PC-3 (cell line): ENCODE measurements at regions not wholly inside any gene's neighbourhood (a gene's known extent, or its start where the extent isn't known, plus 50 kb on each side); places are given as distances from the start of the nearest gene placed in this dataset.
A peak's percentile ranks its signal among the peaks of the same experiment; 100 is the strongest.

ENCODE experiments used
- ATAC-seq: fragments of 200-7000 bp; cut with Tn5 transposase; 2 replicates; pipeline ENCODE4 v1.9.1; 2020; ENCODE audit warnings: mild to moderate bottlenecking, moderate library complexity
- BruUV-seq: library from RNA; stranded (reverse); fragments of 400-500 nt; replicated peaks from 2 replicates; lab custom pipeline; 2021; lab: Mats Ljungman, UMichigan
- CTCF ChIA-PET: fragments of 300-600 bp; sonication (Branson Sonifier 250); formaldehyde crosslinking; loops from one replicate; lab custom pipeline; 2022; ENCODE audit warnings: antibody characterized with exemption; lab: Charles Lee
- POLR2A ChIA-PET: fragments of 300-600 bp; sonication (Branson Sonifier 250); formaldehyde crosslinking; loops from one replicate; lab custom pipeline; 2022; ENCODE audit warnings: antibody characterized with exemption; ENCODE audit not compliant: unreplicated experiment; lab: Charles Lee
- DNase-seq: peaks from one replicate; pipeline ENCODE4 v3.0.0-alpha.2; 2015
- H2AFZ ChIP-seq: fragments of 300-600 bp; sonication (generic); 2 replicates; pipeline ENCODE4 v1.6.0; 2016; ENCODE audit warnings: antibody characterized with exemption, low read length
- H3F3A ChIP-seq: fragments of 300-600 bp; sonication (generic); one replicate; pipeline ENCODE4 v1.6.0; 2017; ENCODE audit warnings: antibody characterized with exemption, low read length, control low read depth, mild to moderate bottlenecking; ENCODE audit not compliant: unreplicated experiment
- H3K27ac ChIP-seq: fragments of 300-600 bp; sonication (generic); 2 replicates; pipeline ENCODE4 v1.5.1; 2016; ENCODE audit warnings: mild to moderate bottlenecking, low read length
- H3K27me3 ChIP-seq: fragments of 300-600 bp; sonication (generic); 2 replicates; pipeline ENCODE4 v1.6.1; 2016; ENCODE audit warnings: low read length, mixed read lengths
- H3K36me3 ChIP-seq: fragments of 300-600 bp; sonication (generic); 2 replicates; pipeline ENCODE4 v1.6.1; 2016; ENCODE audit warnings: low read depth, mixed run types, low read length, mixed read lengths
- H3K4me1 ChIP-seq: fragments of 300-600 bp; sonication (generic); 2 replicates; pipeline ENCODE4 v1.5.1; 2016; ENCODE audit warnings: low read length; ENCODE audit not compliant: insufficient read depth
- H3K4me2 ChIP-seq: fragments of 300-600 bp; sonication (generic); 2 replicates; pipeline ENCODE4 v1.6.0; 2016; ENCODE audit warnings: low read length
- H3K4me3 ChIP-seq: fragments of 300-600 bp; sonication (generic); 2 replicates; pipeline ENCODE4 v1.5.1; 2016; ENCODE audit warnings: mild to moderate bottlenecking, low read length, mixed read lengths
- H3K79me2 ChIP-seq: fragments of 300-600 bp; sonication (generic); 2 replicates; pipeline ENCODE4 v1.6.1; 2017; ENCODE audit warnings: low read length, mixed read lengths
- H3K9ac ChIP-seq: fragments of 300-600 bp; sonication (generic); 2 replicates; pipeline ENCODE4 v1.6.0; 2016; ENCODE audit warnings: mild to moderate bottlenecking, low read length
- H3K9me2 ChIP-seq: fragments of 300-600 bp; sonication (generic); replicated peaks from 2 replicates; pipeline ENCODE4 v1.6.1; 2016; ENCODE audit warnings: mixed run types, low read length, mixed read lengths
- H3K9me3 ChIP-seq: fragments of 300-600 bp; sonication (generic); 2 replicates; pipeline ENCODE4 v1.6.1; 2016; ENCODE audit warnings: low read length, mixed read lengths
- H4K20me1 ChIP-seq: fragments of 300-600 bp; sonication (generic); 2 replicates; pipeline ENCODE4 v1.6.1; 2016; ENCODE audit warnings: low read length, mixed read lengths
- EZH2 ChIP-seq: fragments of 300-600 bp; sonication (generic); IDR thresholded peaks from one replicate; pipeline ENCODE4 v1.6.1; 2017; ENCODE audit warnings: antibody characterized with exemption, mild to moderate bottlenecking, low read length; ENCODE audit not compliant: unreplicated experiment
- EZH2phosphoT487 ChIP-seq: fragments of 300-600 bp; sonication (generic); IDR thresholded peaks from 2 replicates; pipeline ENCODE4 v1.6.1; 2018; ENCODE audit warnings: mild to moderate bottlenecking, antibody characterized with exemption, low read length, borderline replicate concordance
- intact Hi-C: fragments of 100-400 bp; cut with micrococcal nuclease; formaldehyde crosslinking; loops from 2 replicates; pipeline ENCODE4 v1.9.0; 2023
- TF ChIP-seq, protein P1 (sequence below): fragments of 300-600 bp; sonication (generic); conservative IDR thresholded peaks from 2 replicates; pipeline ENCODE4 v1.5.1; 2017; ENCODE audit warnings: antibody characterized with exemption, low read depth, mild to moderate bottlenecking, low read length

DNA sequence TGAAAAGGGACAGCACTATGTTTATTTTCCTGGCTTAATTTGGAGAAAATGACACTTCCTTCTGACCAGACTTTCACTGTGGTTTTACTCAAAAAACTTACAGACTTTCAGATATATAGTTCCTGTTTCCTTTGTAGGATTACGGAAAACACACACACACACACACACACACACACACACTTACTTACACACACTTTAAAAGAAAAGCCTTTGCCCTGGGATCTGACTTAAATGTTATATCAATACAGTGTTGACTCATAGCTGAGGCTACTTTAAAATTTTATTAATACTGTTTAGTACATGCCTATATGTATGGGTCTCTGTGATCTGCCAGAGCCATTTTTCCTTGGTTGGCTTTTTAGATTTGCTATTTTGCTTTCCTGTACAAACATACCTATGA, 758.3 kb downstream of the DNAH5 start:
- Histone ChIP-seq H3K9me3 (no peaks in the 10 kb centered on the region), H3K4me1 (no peaks in the 10 kb centered on the region), H3K27me3 (no peaks in the 10 kb centered on the region), H3K9me2 (no peaks in the 10 kb centered on the region), H3K79me2 (no peaks in the 10 kb centered on the region), H3K27ac (no peak overlapping the region), H3K4me2 (no peak overlapping the region), H3K36me3 (no peaks in the 10 kb centered on the region), H3F3A (no peaks in the 10 kb centered on the region), H2AFZ (no peak overlapping the region), H3K9ac (no peak overlapping the region), H3K4me3 (no peak overlapping the region), H4K20me1 (no peaks in the 10 kb centered on the region)
- ChIA-PET CTCF (no interaction called here), POLR2A (no interaction called here)
- peak; percentile 44 for DNase-seq
- intact Hi-C loops = no loop called here
- TF ChIP-seq, protein P1, sequence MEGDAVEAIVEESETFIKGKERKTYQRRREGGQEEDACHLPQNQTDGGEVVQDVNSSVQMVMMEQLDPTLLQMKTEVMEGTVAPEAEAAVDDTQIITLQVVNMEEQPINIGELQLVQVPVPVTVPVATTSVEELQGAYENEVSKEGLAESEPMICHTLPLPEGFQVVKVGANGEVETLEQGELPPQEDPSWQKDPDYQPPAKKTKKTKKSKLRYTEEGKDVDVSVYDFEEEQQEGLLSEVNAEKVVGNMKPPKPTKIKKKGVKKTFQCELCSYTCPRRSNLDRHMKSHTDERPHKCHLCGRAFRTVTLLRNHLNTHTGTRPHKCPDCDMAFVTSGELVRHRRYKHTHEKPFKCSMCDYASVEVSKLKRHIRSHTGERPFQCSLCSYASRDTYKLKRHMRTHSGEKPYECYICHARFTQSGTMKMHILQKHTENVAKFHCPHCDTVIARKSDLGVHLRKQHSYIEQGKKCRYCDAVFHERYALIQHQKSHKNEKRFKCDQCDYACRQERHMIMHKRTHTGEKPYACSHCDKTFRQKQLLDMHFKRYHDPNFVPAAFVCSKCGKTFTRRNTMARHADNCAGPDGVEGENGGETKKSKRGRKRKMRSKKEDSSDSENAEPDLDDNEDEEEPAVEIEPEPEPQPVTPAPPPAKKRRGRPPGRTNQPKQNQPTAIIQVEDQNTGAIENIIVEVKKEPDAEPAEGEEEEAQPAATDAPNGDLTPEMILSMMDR = no peak
- TF ChIP-seq EZH2 = no peak
- TF ChIP-seq EZH2phosphoT487 = no peak
- BruUV-seq = no TSS peak
- peak; percentile 70 for ATAC-seq

GRCh38 chr5:13179407-13180087, 764.9 kb downstream of the DNAH5 start:
- TF ChIP-seq, protein P1 = no peak
- TF ChIP-seq EZH2phosphoT487 = no peak
- H4K20me1 ChIP-seq = no peaks in the 10 kb centered on the region
- H3K9ac ChIP-seq = no peak overlapping the region
- no peaks in the 10 kb centered on the region for H3K9me2 ChIP-seq
- H2AFZ ChIP-seq = no peak overlapping the region
- no peaks in the 10 kb centered on the region for H3K27me3 ChIP-seq
- no peak for DNase-seq
- ATAC-seq = no peak
- ChIA-PET POLR2A (no interaction called here), CTCF (no interaction called here)
- no peaks in the 10 kb centered on the region for H3K79me2 ChIP-seq
- H3F3A ChIP-seq = no peaks in the 10 kb centered on the region
- H3K4me2 ChIP-seq = no peak overlapping the region
- no peaks in the 10 kb centered on the region for H3K9me3 ChIP-seq
- no peak overlapping the region for H3K4me3 ChIP-seq
- no peaks in the 10 kb centered on the region for H3K4me1 ChIP-seq
- no TSS peak for BruUV-seq
- no peak overlapping the region for H3K27ac ChIP-seq
- intact Hi-C loops = no loop called here
- no peaks in the 10 kb centered on the region for H3K36me3 ChIP-seq

DNA sequence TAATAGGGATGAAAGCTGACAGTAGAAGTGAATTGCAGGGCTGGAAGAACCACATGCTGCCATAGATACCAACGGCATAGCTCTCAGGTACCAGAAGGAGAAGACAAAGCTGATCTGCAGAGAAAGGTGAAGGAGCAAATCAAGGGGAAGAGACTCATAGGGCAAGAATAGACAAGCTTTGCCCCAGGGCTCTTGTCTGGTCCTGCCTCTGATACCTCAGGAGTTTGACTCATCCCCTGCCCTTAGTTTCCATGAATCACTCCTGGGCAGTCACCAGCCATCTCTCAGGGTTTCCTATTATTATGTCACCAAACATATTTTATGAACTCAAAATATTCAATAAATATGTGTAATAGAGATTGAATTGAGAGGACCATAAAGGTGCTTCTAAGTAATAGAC, 800.9 kb downstream of the DNAH5 start:
- TF ChIP-seq, protein P1 = no peak
- TF ChIP-seq EZH2 (no peak), EZH2phosphoT487 (no peak)
- Histone ChIP-seq H4K20me1 (no peaks in the 10 kb centered on the region), H3K4me3 (no peak overlapping the region), H3K9ac (no peak overlapping the region), H2AFZ (no peak overlapping the region), H3K4me1 (peaks cover 11% of the 10 kb centered on the region), H3F3A (no peaks in the 10 kb centered on the region), H3K79me2 (no peaks in the 10 kb centered on the region), H3K9me2 (0 out of 2 replicates have a peak, but pooled peaks cover 3% of the 10 kb centered on the region), H3K27ac (no peak overlapping the region), H3K27me3 (no peaks in the 10 kb centered on the region), H3K36me3 (no peaks in the 10 kb centered on the region), H3K9me3 (no peaks in the 10 kb centered on the region), H3K4me2 (no peak overlapping the region)
- no TSS peak for BruUV-seq
- CTCF ChIA-PET = no interaction called here
- intact Hi-C loops = no loop called here
- POLR2A ChIA-PET = no interaction called here
- ATAC-seq (peak; percentile 77), DNase-seq (peak; percentile 81)
